Ectodermal cell (in vitro differentiated cells): ENCODE measurements at regions not wholly inside any gene's neighbourhood (a gene's known extent, or its start where the extent isn't known, plus 50 kb on each side); places are given as distances from the start of the nearest gene placed in this dataset.

Source experiments
- H3K27ac ChIP-seq: 2 replicates; pipeline ENCODE4 v1.7.0; 2013; ENCODE audit warnings: mild to moderate bottlenecking, low read depth, low read length; ENCODE audit not compliant: insufficient read depth, poor library complexity, severe bottlenecking
- H3K27me3 ChIP-seq: 2 replicates; pipeline ENCODE4 v1.7.0; 2013; ENCODE audit warnings: mild to moderate bottlenecking, low read length; ENCODE audit not compliant: insufficient read depth, control insufficient read depth, poor library complexity, severe bottlenecking
- H3K36me3 ChIP-seq: one replicate; pipeline ENCODE4 v1.7.0; 2013; ENCODE audit warnings: low read length; ENCODE audit not compliant: control insufficient read depth, insufficient read depth
- H3K4me1 ChIP-seq: one replicate; pipeline ENCODE4 v1.7.0; 2013; ENCODE audit warnings: low read length; ENCODE audit not compliant: control insufficient read depth, insufficient read depth
- H3K4me3 ChIP-seq: 2 replicates; pipeline ENCODE4 v1.7.0; 2013; ENCODE audit warnings: low read depth, low read length, control low read depth; ENCODE audit not compliant: insufficient read depth
- H3K9me3 ChIP-seq: 2 replicates; pipeline ENCODE4 v1.7.0; 2013; ENCODE audit warnings: mild to moderate bottlenecking, low read length, moderate library complexity; ENCODE audit not compliant: control insufficient read depth
- WGBS, 2 experiments: methylation state at CpG; one replicate each; pipeline ENCODE4 v1.1.7; 2013; ENCODE audit warnings: missing lambda C conversion rate in 2 of 2; 5-methylcytosine and 5-hydroxymethylcytosine counted together

DNA sequence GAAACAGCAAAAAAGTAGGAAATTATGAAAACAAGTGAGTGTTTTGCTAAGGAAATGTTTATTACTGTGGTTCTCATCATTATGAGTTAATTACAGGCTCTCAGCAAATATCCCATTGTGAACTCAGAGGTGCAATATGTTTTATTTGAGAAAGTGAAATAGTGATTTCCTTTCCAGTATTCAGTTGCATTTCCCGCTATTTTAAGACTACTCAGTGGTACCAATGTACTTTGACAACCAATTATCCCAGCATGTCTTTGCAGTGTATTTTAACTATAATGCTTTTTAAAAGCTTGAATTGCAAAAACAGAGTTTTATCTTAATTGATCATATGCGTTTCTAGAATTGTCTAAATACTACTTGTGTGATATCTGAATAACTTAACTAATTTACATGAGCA, 383.8 kb upstream of the TENM3 start:
- no peaks in the 10 kb centered on the region for H3K9me3 ChIP-seq
- H3K27me3 ChIP-seq, result no peaks in the 10 kb centered on the region
- no peaks in the 10 kb centered on the region for H3K4me1 ChIP-seq
- H3K4me3 ChIP-seq, result no peak overlapping the region
- H3K27ac ChIP-seq, result no peak overlapping the region
- no peaks in the 10 kb centered on the region for H3K36me3 ChIP-seq
- 100% methylated on average over 1 of the region's 2 CpGs; no CpG with 5 or more reads in 1 of the 2 experiments for WGBS, 2 experiments

DNA sequence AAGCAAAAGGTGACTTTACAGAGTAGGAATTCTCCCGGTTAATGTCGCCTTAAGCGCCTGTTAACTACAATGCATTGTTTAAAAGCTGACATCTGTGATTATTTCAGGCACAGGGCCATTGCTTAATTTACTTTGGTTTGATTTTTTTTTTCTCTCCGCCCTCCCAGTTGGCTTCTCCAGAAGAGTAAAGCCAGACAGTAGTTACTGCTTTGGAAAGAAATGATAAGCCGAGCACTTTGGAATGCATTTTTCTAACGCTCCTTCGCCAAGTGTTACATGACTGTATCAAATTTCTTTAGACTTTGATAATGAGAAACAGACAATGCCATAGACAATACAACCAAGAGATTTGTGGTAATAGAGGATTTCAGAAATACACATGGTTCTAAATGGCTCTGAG, 383.0 kb upstream of the TENM3 start:
- no peak overlapping the region for H3K4me3 ChIP-seq

GRCh38 chr4:181860668-181861067, 382.5 kb upstream of the TENM3 start:
- H3K9me3 ChIP-seq, result no peaks in the 10 kb centered on the region
- WGBS, 2 experiments, result 92 to 100% methylated on average over 1 to 3 of the region's 4 CpGs
- H3K27ac ChIP-seq, result no peak overlapping the region
- no peak overlapping the region for H3K4me3 ChIP-seq
- no peaks in the 10 kb centered on the region for H3K36me3 ChIP-seq
- no peaks in the 10 kb centered on the region for H3K27me3 ChIP-seq
- no peaks in the 10 kb centered on the region for H3K4me1 ChIP-seq

More for the DNA sequence above, 383.0 kb upstream of the TENM3 start:
- H3K9me3 ChIP-seq, result no peaks in the 10 kb centered on the region
- no peaks in the 10 kb centered on the region for H3K36me3 ChIP-seq
- 93 to 97% methylated on average over 7 of the region's 7 CpGs for WGBS, 2 experiments
- H3K27me3 ChIP-seq, result no peaks in the 10 kb centered on the region
- H3K4me1 ChIP-seq, result no peaks in the 10 kb centered on the region
- no peak overlapping the region for H3K27ac ChIP-seq

DNA sequence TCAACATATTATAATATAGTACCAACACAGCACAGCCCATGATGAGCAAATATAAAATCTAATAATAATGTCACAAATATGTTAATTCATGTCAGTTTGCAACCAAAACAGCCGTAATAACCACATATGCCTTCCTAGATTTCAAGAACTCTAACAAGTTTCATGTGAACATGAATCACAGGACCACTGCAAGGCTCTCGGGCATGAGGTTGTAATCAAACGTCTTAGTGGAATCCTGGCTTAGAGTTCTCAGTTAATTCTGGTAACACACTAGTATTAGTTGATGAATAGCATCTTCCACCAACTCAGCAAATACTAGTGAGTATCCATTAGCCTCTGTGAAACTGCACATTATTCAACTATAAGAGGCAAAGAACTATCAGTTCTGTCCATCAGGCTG, 379.3 kb upstream of the TENM3 start:
- Histone ChIP-seq H3K9me3 (no peaks in the 10 kb centered on the region), H3K27me3 (no peaks in the 10 kb centered on the region), H3K27ac (no peak overlapping the region), H3K4me3 (no peak overlapping the region), H3K36me3 (no peaks in the 10 kb centered on the region), H3K4me1 (no peaks in the 10 kb centered on the region)
- 89 to 92% methylated on average over 3 of the region's 3 CpGs for WGBS, 2 experiments

- Histone ChIP-seq H3K36me3 (no peaks in the 10 kb centered on the region), H3K27me3 (no peaks in the 10 kb centered on the region), H3K4me3 (no peak overlapping the region), H3K27ac (no peak overlapping the region), H3K9me3 (no peaks in the 10 kb centered on the region), H3K4me1 (no peaks in the 10 kb centered on the region)
- WGBS, 2 experiments, result 93 to 100% methylated on average over 1 of the region's 1 CpG
Measured at GRCh38 chr4:181870326-181870725, 372.9 kb upstream of the TENM3 start.

DNA sequence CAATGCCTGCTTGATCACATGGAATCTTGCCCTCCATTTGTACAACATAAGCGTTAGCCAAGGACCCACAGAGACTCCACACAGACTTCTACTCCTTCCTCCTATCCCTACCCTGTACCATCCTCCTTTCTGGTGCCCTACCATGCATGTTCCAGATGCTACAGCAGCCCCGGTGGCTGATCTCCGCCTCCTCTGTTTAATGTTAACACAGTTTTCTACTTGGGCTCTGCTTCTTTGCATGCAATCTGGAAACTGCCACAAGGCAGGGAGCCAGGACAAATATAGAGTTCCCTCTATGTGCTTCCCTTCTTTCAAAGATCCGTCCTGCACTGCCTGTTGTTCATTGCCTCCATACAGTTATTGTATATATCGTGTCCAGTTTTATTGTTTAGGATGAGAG, 368.6 kb upstream of the TENM3 start:
- Histone ChIP-seq H3K36me3 (no peaks in the 10 kb centered on the region), H3K9me3 (no peaks in the 10 kb centered on the region), H3K27ac (no peak overlapping the region), H3K27me3 (no peaks in the 10 kb centered on the region), H3K4me3 (no peak overlapping the region), H3K4me1 (no peaks in the 10 kb centered on the region)
- 81 to 82% methylated on average over 5 of the region's 5 CpGs for WGBS, 2 experiments

GRCh38 chr4:181877329-181877848, 365.8 kb upstream of the TENM3 start:
- H3K4me1 ChIP-seq, result no peaks in the 10 kb centered on the region
- no peak overlapping the region for H3K27ac ChIP-seq
- WGBS, 2 experiments, result 88 to 89% methylated on average over 1 of the region's 1 CpG
- H3K4me3 ChIP-seq, result no peak overlapping the region
- no peaks in the 10 kb centered on the region for H3K9me3 ChIP-seq
- H3K27me3 ChIP-seq, result no peaks in the 10 kb centered on the region
- no peaks in the 10 kb centered on the region for H3K36me3 ChIP-seq

GRCh38 chr4:181890031-181890430, 353.2 kb upstream of the TENM3 start:
- Histone ChIP-seq H3K36me3 (no peaks in the 10 kb centered on the region), H3K4me3 (no peak overlapping the region), H3K4me1 (no peaks in the 10 kb centered on the region), H3K9me3 (no peaks in the 10 kb centered on the region), H3K27ac (no peak overlapping the region), H3K27me3 (no peaks in the 10 kb centered on the region)
- 94% methylated on average over 1 of the region's 1 CpG; no CpG with 5 or more reads in 1 of the 2 experiments for whole genome bisulfite sequencing, 2 experiments

DNA sequence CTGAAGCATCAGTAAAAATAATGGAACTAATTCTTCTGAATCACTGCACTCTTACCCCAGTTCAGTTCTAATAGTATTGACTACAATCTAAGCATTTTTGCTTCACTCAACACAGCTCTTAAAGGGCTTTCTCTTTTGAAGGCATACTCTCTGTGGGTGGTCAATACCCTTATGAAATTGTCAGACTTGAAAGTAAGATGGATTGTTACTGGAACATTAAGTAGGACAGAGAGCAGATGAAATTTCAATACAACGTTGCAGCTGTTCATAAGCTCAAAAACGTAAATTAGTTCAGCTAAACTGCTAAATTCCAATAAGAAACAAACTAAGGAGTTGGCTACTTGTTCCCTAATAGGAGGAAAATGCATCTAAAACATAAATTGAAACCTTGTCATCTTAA, 352.3 kb upstream of the TENM3 start:
- Histone ChIP-seq H3K9me3 (no peaks in the 10 kb centered on the region), H3K36me3 (no peaks in the 10 kb centered on the region), H3K27ac (no peak overlapping the region), H3K4me3 (no peak overlapping the region), H3K27me3 (no peaks in the 10 kb centered on the region), H3K4me1 (no peaks in the 10 kb centered on the region)
- WGBS, 2 experiments, result 90 to 100% methylated on average over 2 of the region's 2 CpGs

DNA sequence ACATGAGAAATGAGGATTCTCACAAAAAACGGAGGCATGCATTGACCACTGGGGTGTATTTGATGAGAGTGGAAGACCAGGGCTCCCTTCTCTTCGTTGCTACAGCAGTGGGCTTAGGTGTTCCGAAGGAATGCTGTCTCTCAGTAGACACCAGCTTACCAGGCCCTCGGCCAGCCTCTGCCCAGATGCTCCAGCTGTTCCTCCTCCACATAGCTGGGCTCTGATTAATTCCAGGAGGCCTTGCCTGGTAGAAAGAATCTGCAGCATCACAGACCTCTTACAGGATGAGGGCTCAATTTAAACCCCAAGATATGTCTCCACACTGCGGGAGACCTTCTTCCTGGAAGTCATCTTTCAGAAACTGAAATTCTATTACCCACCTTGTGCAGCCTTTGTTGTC, 346.6 kb upstream of the TENM3 start:
- H3K36me3 ChIP-seq, result no peaks in the 10 kb centered on the region
- no peaks in the 10 kb centered on the region for H3K27me3 ChIP-seq

GRCh38 chr4:181897935-181898334, 345.3 kb upstream of the TENM3 start:
- 90 to 94% methylated on average over 2 of the region's 2 CpGs for WGBS, 2 experiments
- no peak overlapping the region for H3K4me3 ChIP-seq
- H3K36me3 ChIP-seq, result no peaks in the 10 kb centered on the region
- no peaks in the 10 kb centered on the region for H3K9me3 ChIP-seq
- H3K4me1 ChIP-seq, result no peaks in the 10 kb centered on the region
- no peak overlapping the region for H3K27ac ChIP-seq
- H3K27me3 ChIP-seq, result no peaks in the 10 kb centered on the region

More for the DNA sequence above, 346.6 kb upstream of the TENM3 start:
- H3K27ac ChIP-seq, result no peak overlapping the region
- H3K4me3 ChIP-seq, result no peak overlapping the region
- no peaks in the 10 kb centered on the region for H3K9me3 ChIP-seq
- 90 to 91% methylated on average over 5 of the region's 5 CpGs for WGBS, 2 experiments
- H3K4me1 ChIP-seq, result no peaks in the 10 kb centered on the region
